NB4 (cell line): ENCODE measurements at regions not wholly inside any gene's neighbourhood (a gene's known extent, or its start where the extent isn't known, plus 50 kb on each side); places are given as distances from the start of the nearest gene placed in this dataset.

Experiments
- CTCF ChIP-seq: IDR thresholded peaks from one replicate; pipeline ENCODE4 v1.5.1; 2012; ENCODE audit warnings: low read depth, low read length
- MAX ChIP-seq: IDR thresholded peaks from 2 replicates; pipeline ENCODE4 v1.6.1; 2011; ENCODE audit warnings: low read depth, low read length
- MYC ChIP-seq: IDR thresholded peaks from 2 replicates; pipeline ENCODE4 v1.6.1; 2011; ENCODE audit warnings: low read depth, low read length

GRCh38 chrX:928606-929005, 283.8 kb downstream of the CRLF2 start:
- no peak for TF ChIP-seq CTCF
- no peak for TF ChIP-seq MYC
- no peak for TF ChIP-seq MAX
